ENCODE measurements at regions not wholly inside any gene's neighbourhood (a gene's known extent, or its start where the extent isn't known, plus 50 kb on each side); places are given as distances from the start of the nearest gene placed in this dataset.

DNA sequence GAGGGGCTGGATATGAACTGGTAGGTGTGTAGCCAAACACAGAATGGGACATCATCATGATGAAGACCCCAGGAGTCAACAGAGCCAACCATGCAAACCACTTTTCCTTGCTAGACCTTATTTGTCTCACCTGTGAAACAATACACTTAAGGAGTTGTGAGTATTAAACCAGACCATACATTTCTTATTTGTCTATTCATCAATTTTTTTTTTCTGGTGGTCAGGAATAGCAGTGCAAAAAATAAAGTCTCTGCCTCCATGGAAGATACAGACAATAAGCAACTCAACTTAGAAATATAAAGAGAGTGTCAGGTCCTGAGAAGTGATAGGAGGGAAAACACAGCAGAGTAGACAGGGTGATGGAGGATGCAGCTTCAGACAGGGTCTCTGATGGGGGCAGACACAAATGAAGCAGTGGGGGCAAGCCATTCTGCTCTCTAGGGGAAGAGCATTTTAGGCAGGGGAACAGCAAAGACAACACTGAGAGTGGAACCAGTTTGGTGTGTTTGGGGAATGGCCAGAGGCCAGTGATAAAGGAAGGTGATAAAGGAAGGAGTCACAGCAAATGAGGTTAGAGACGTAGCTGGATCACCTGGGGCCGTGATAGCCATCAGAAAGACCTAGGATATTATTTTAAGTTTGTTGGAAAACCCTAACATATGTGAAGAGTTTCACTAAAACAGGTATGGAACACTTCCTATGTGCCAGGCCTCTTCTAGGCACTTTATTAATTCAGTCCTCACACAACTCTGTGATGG is 256.2 kb downstream of the MAN2A1 start:
- no peak for DNase-seq

DNA sequence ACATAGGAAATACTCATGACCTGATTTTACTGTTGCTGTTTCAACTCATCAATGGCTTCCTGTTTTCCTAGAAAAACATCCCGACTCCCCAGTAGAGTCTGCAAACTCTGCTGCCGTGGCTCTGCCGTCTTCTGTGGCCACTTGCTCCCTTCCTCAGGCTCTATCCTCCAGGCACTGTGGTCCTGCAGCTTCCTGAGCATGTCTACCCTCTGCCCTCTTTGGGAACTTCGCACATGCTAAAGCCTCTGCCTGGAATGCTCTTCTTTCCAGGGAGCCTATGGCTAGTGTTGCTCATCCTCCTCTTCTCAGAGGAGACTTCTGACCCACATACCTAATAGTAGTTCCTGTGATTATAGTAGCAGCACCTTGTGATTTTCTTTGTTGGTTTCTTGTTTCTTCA is 256.9 kb downstream of the MAN2A1 start:
- no peak for DNase-seq

DNA sequence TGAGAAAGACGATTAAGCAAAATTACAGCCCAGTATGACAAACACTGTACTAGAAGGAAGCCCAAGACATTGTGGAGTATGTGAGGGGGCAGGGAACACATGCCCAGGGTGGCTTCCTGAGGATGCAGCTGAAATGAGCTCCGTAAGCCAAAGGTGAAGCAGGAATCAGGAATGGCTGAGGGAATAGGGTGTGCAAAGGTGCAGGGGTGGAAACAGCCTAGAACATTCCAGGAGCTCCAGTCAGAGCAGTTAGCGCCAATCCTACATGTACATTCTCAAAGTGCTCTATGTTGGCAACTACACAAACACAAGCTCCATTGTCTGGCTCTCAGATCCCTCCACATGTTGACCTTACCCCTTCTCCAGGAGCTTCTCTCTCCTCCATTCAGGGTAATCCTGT is 257.9 kb downstream of the MAN2A1 start:
- DNase-seq, result no peak

DNA sequence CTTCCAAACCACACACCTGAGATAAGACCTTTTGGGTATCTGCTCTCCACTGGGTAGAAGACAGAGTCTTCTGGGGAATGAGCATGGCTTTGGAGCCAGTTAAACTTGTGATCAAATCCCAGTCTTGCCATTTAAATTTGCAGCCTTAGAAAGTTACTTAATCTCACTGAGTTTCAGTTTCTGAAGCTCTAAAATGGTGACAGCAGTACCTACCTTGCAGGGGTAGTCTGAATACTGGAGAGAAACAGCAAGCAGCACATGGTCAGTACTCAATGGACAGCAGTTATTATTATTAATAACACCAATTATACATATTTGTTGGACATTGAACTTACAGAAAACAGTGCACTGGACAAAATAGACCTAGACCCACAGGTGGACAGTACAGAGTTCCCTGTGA is 260.9 kb downstream of the MAN2A1 start:
- DNase-seq, result no peak

DNA sequence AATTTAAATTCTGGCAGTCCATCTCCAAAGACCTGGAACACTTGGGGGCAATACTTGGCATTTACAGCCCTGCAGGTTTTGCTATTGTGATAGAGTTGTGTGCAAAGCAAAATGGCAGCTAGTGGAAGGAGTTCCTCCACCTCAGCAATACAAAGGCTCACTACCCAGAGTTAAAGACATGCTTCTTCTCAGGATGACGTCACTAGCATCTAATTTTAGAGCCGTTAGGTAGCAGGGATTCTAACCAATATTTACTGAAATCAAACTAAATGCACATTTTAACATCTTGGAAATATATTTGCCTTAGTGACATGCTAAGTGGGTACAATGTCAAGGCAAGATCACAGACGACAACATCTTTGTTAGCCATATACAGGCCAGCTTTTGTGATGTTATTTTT is 261.6 kb downstream of the MAN2A1 start:
- DNase-seq, result no peak

DNA sequence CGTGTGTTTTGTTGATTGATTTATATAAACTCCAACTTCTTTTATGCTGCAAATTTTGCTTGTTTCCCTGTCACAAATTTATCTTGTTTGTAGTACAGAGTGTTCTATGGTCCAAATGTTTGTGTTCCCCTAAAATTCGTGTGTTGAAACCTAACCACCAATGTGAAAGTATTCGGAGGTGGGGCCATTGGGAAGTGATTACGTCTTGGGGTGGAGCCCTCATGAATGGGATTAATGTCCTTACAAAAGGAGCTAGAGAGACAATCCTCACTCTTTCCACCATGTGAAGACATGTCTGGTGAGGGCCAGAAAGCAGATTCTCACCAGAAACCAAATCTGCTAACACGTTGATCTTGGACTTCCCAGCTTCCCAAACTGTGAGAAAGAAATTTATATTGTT is 262.0 kb downstream of the MAN2A1 start:
- DNase-seq, result no peak

DNA sequence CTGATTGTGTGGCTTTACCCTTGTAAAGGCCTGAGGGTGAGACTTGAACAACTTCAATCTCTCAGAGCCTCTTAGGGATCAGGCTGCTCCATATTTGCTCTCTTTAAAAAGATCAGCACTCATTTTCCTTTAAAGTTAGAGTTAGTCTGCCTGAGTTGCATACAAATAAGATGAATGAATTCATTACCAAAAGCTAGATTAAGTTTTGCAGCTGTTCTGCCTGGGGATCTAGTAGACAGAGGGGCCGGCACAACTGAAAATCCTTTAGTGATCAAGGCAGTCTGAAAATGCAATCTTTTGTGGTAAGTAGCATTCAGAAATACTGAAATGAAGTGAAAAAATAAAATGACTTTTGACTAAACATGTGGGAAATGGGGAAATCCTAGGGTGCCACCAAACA is 264.0 kb downstream of the MAN2A1 start:
- DNase-seq, result no peak

DNA sequence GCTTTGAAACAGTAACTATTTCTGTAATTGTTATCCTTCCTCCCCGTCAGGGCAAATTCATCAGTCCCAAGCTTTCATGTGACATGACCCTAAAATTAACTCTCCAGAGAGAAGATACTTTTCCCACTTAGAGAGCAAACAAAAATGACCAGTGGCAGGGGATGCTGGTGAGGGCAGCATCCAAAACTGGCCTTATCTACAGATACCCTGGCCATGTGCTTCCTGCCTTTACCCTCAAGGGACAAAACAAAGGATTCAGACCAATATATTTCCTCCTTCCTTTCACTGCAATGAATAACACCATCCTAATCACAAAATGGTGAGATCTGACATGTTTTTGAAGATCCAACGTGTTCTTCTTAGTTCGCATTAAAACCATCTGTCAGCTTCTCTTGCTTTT is 267.2 kb downstream of the MAN2A1 start:
- no peak for DNase-seq

DNA sequence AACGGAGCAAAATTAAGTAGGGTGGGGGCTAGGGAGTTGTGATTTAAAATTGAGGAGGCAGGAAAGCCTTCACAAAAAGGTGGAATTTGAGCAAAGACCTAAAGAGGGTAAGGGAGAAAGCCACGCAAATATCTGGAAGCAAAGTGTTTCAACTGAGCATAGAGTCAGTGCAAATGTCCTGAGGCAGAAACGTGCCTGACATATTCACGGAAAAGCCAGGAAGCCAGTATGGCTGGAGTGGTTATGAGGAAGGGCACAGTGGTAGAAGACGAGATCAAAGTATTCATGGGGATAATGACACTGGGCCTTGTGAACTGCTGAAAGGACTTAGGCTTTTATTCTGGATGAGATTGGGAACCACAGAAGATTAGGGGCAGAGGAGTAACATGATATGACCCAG is 268.4 kb downstream of the MAN2A1 start:
- DNase-seq, result no peak

DNA sequence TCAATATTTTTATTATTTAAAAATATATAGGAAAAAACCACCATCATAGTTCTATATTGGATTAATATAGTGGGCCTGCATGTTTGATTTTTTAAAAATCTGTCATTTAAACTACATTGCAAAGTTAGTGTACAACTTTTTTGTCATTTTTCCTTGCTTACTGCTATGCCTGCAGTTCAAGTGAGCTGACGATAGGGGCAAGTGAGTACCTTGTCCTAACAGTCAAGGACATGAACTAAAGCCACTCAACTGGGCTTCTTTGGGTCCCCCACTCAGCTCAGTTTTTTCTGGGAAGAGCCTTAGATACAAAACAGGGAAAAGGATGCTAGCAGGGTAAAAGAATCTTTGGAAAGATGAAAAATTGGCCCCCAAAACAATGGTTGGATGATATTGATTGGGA is 269.9 kb downstream of the MAN2A1 start:
- no peak for DNase-seq

DNA sequence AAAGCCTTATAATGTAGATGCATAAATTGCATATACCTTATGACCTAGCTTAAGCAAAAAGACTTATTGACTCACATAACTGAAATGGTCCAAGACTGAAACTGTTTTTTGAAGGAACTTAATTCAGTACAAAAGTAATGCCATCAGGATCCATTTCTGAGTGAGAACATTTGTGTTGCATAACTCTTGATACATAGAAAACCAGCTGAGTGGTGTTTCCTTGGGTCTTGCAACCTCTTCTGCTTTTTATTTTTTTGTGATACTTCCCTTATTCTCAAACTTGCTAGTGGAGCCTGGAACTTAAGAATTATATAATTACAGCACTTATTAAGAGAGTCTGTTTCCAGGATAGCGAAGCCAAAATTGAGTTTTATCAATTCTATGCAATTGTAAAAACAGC is 272.0 kb downstream of the MAN2A1 start:
- DNase-seq, result no peak

DNA sequence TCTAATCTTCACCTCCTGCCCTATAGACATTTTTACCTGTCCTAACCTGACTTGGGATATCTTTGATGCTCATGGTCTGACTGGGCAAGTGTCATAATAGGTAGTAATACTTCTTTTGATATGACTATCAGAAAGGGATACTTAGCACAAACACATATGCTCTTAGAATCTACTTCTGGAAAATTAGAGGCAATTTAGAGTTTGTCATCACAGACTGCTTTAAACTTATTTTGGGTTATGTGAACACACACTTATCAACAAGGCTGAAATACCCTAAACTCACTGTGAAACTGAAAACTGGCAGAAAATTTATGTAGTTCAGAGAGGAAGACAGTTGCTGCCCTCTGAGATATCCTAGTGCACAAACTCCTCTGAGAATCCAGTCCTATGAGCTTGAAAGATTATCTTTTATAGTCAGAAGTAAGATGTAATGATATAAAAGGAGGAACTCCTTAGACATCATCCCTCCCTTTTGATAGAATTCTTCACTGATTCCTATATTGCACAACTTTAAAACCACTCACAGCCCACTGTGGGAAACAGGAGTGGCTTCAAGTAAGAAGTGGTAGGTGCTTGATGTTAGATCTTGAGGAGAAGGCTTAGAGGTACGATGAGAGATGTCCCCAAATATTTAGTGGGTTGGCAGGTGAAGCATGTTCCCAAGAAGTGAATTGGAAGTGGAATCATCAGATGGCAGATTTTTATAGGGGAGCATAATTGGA is 273.3 kb downstream of the MAN2A1 start:
- no peak for DNase-seq

DNA sequence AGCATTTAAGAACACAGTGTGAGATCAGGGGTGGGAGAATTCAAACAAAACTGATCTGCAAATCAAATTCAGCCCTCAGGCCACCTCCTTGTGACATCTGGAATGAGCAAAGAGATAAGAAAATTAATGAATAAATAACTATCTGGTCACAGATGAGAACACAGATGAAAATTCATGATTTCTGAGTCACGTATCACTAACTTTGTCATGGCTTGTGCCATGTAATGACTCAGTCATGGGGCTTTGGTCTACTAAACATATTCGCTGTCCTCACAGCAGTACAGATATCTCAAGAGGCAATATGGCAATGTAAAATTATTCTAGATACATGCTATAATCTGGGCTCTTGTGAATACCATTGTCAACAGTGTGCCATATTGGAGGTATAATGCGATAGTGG is 274.4 kb downstream of the MAN2A1 start:
- no peak for DNase-seq

DNA sequence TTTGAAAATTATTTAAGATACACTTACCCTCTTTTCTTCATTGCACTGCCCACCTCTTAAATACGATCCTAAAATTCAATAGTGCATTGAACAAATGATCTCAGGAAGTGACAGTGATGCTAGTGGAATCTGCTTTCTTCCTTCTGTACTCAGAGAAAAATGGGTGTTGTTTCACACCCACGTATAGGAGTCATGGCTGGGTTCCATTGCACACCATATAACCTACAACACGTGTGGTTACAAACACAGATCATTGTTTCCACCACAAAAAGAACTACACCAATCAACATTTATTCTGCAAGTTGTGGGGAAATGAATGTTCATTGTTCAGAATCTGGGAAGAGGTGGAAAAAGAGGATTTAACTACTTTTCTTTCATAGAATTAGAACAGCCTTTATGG is 275.9 kb downstream of the MAN2A1 start:
- no peak for DNase-seq

DNA sequence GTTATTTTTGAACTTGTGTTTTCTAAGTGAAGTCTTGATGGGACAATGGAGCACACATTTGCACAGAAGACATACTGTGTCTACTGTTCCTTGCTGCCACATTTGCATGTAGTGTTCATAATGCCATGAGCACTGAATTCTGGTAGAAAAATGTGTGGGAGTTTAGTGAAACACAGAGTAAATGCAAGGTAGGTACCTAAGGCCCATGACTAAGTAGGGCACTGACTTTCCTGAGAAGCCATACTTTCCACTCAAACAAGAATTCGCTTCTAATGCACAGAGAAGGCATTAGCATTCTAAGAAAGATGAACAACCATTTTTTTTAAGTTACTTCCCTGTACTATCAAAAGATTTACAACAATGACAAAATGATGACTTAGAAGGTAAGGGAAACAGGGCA is 282.2 kb downstream of the MAN2A1 start:
- DNase-seq, result no peak

DNA sequence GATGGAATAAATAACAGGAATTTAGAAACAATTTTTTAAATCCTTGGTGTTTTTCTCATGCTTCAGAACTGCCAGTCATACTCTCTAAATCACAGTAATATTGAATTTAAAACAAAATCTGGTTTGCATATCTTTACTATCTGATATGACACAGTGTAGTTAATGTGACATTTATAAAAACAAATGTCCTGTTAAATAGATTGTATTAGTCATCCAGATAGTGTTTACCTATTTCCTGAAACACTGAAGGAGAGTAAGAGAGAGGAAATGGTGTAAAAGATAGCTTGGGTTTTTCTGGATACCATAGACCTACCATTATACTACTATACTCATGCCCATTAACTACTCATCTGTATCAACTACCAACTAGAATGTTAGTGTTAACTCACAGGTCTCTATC is 292.3 kb downstream of the MAN2A1 start:
- DNase-seq, result no peak

DNA sequence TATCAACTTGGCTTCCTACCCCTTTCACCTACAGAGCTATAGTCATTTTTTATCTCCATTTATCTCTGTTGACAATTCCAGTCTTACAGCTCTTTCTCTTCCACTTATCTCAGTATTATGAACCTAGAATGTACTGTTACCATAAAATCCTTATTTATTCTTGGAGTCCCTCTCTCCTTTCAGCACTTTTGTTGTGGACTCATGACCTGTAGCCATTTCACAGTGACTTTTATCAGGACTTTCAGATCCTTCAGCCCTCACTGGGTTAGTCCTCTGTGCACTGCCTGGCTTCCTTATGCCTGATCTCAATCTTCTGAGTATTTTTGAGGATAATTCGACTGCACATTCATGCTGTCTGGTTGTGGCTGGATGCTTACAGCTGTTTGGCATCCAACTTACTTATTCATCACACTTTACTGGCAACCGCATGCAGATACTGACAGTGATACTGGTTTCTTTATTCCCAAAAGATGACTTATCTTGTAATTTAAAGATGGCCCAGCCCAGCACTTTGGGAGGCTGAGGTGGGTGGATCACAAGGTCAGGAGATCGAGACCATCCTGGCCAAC is 293.3 kb downstream of the MAN2A1 start:
- no peak for DNase-seq

DNA sequence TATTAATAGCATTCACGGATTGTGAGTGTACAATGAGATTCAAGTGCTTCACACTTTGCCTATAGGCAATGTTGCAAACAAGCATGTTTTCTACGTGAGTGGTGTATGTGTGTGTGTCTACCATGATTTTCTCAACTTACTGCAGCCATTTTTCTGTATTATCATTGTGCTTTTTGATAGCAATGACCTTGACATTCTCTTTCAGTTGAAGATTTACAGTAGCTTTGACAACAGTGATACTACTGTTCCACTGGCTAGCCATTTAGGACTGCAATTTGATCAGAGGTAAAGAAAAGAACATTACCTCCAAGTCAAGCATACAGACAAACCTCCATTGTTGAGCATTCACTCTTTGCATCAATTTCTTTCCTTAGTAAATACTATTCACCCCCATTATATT is 297.0 kb downstream of the MAN2A1 start:
- DNase-seq, result no peak

DNA sequence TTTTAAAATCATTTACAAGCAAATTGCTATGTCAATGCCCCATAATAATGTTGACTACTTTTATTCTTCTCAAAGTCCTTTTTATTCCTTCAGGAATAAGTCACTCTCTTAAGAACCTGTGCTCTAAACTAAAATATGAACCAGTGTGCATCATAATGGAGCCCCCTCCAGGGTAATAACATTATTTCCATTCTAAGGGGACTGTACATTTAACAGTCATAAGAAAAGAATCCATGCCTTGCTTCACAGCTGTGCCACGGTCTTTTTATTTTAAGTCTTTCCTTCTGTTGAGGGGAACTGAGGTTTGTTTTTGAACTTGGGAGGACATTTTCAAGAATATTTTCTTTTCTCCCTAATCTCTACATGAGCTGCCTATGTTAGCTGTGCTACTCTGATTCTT is 297.6 kb downstream of the MAN2A1 start:
- no peak for DNase-seq

DNA sequence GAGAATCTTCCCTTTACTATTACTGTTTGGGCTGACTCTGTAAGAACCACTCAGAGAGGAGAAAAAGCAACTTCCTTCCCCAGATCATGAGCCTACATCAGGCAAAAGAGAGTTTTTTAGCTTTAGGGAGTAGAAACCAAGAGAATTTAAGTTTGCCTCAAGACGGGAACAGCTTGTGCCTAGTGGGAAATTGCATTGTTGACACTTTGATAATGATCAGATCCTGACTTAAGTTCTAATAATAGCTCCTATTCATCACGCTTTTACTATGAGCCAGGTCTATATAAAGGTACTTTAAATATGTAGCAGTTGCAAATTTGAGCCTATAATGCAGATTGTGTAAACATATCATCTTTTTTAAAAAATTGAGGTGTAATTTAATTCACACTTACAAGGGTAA is 298.2 kb downstream of the MAN2A1 start:
- no peak for DNase-seq

DNA sequence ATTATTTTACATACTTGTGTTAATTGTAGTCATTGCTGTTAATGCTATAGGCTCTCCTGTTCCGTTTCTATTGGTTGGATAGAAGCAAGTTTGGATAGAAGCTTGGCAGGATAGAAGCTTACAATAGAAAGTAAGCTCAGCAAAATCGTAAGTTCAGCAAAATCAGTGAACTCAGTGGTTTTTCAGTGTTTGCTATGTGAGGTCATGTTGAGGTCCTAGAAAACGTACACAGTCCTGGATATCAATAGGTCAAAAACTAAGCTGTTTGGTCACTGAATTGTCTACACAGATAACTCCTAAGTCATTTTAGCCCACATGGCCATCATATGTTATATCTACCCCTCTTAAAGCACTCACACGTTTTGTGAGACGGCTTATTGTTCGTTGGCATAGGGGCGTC is 299.4 kb downstream of the MAN2A1 start:
- no peak for DNase-seq

DNA sequence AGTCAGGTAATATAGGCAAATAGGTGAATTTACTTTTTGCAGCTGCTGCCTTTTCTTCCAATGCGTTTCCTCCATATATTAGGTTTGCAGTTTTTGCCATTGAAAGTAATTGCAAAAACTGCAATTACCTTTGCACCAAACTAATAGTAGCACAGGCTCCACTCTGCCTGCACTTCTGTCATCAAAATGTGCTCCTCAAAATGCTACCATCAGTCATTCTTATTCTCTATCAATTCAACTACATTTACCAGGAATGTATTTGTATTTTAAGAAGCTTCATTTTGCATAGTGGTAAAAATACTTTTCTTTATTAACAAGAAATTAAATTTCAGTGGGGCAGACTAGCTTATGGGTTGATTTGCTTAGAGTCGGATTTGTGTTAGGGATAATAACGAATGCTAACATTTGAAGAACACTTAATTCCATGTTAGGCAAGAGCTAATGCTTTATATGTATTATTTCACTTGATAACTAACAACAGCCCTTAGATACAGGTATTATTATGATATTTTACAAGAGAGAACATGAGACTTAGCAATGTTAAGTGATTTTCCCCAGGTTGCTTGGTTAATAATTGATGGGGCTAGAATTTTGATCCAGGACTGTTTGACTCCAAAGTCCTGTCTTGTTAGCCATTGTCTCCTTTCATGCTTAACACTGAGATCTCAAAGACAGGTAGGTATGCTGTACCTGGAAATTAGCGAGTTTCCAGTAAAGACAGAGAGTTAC is 300.4 kb downstream of the MAN2A1 start:
- DNase-seq, result no peak

DNA sequence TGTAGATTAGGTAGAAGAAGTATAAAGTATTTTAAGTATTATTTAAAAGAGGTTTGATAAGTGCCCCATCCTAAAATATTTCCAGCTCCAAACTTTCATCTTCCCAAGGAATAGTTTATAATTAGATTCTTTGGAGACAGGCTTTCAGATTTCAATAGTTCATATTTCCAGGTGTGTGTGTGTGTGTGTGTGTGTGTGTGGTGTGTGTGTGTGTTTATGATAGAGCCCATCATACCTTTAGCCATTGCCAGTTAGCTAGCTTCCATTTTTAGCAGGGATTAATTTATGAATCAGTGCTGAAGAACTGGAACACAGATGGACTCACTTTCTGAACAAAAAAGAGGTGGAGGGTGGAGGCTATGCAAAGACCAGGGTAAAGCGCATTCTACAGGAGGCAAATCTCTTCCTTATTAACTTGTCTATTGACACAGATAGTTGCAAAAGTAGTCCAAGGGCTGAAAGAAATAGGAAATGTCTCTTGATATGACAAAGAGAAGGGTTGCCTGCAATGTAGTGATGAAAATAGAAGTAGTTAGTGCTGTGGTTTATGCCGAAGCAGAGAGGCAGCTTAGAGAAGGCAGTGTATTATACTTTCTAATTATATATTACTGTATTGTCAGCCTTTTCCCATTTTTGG is 301.1 kb downstream of the MAN2A1 start:
- no peak for DNase-seq
